NCI-H187 treated with DMSO at 0.1 percent for 48 hours (cell line): ENCODE measurements at regions not wholly inside any gene's neighbourhood (a gene's known extent, or its start where the extent isn't known, plus 50 kb on each side); places are given as distances from the start of the nearest gene placed in this dataset.

ENCODE experiments used
- DNase-seq: peaks from one replicate; lab custom pipeline; 2025; lab: John Stamatoyannopoulos, UW

- peak; percentile 81 for DNase-seq
Measured at GRCh38 chr21:16013570-16013969, 283.8 kb downstream of the USP25 start.

- DNase-seq: no peak
Measured at GRCh38 chr21:16020878-16021277, 291.1 kb downstream of the USP25 start.

GRCh38 chr21:16022116-16022515 is 292.3 kb downstream of the USP25 start:
- DNase-seq: no peak

GRCh38 chr21:16022921-16023320 is 293.1 kb downstream of the USP25 start:
- DNase-seq: no peak

- no peak for DNase-seq
Measured at GRCh38 chr21:16028142-16028541, 298.4 kb downstream of the USP25 start.

- no peak for DNase-seq
Measured at GRCh38 chr21:16028941-16029464, 299.2 kb downstream of the USP25 start.

- DNase-seq: no peak
Measured at GRCh38 chr21:16033193-16033592, 303.4 kb downstream of the USP25 start.

- DNase-seq: no peak
Measured at GRCh38 chr21:16034446-16035190, 304.8 kb downstream of the USP25 start.

GRCh38 chr21:16037421-16037955 is 307.7 kb downstream of the USP25 start:
- DNase-seq: no peak

GRCh38 chr21:16040601-16041000 is 310.8 kb downstream of the USP25 start:
- no peak for DNase-seq

- DNase-seq: no peak
Measured at GRCh38 chr21:16044676-16045075, 314.9 kb downstream of the USP25 start.

GRCh38 chr21:16046656-16047330 is 317.0 kb downstream of the USP25 start:
- DNase-seq: no peak

GRCh38 chr21:16047904-16048303 is 318.1 kb downstream of the USP25 start:
- DNase-seq: no peak

- DNase-seq: peak; percentile 77
Measured at GRCh38 chr21:16055014-16055413, 325.2 kb downstream of the USP25 start.

- DNase-seq: no peak
Measured at GRCh38 chr21:16058896-16059295, 329.1 kb downstream of the USP25 start.

- no peak for DNase-seq
Measured at GRCh38 chr21:16059981-16060380, 330.2 kb downstream of the USP25 start.

GRCh38 chr21:16061194-16061593 is 331.4 kb downstream of the USP25 start:
- DNase-seq: no peak

GRCh38 chr21:16069178-16070112 is 339.7 kb downstream of the USP25 start:
- no peak for DNase-seq

- DNase-seq: no peak
Measured at GRCh38 chr21:16070207-16070651, 340.4 kb downstream of the USP25 start.

GRCh38 chr21:16071092-16071491 is 341.3 kb downstream of the USP25 start:
- DNase-seq: no peak

- DNase-seq: no peak
Measured at GRCh38 chr21:16071761-16072160, 342.0 kb downstream of the USP25 start.

GRCh38 chr21:16072221-16072620 is 342.4 kb downstream of the USP25 start:
- no peak for DNase-seq
